HepG2 (cell line): ENCODE measurements at regions not wholly inside any gene's neighbourhood (a gene's known extent, or its start where the extent isn't known, plus 50 kb on each side); places are given as distances from the start of the nearest gene placed in this dataset.

Source experiments
- ATAC-seq: fragments of 200-7000 bp; cut with Tn5 transposase; 3 replicates; pipeline ENCODE4 v1.9.1; 2020; ENCODE audit warnings: mild to moderate bottlenecking, moderate library complexity
- BruUV-seq: library from RNA; stranded (reverse); fragments of 400-500 nt; replicated peaks from 2 replicates; lab custom pipeline; 2021; lab: Mats Ljungman, UMichigan
- CTCF ChIA-PET: fragments of 300-600 bp; formaldehyde crosslinking; extraction: SDS; loops from one replicate; lab custom pipeline; 2021; ENCODE audit warnings: low total read pairs, inconsistent platforms, low intra/inter-chr PET ratio; lab: Yijun Ruan, JAX
- POLR2A ChIA-PET: fragments of 350-600 bp; sonication (Branson Sonifier 250); formaldehyde crosslinking; loops from one replicate; lab custom pipeline; 2020; ENCODE audit warnings: antibody characterized with exemption, inconsistent platforms; lab: Yijun Ruan, JAX
- DNase-seq: peaks from one replicate; pipeline ENCODE4 v3.0.0-alpha.2; 2015; ENCODE audit warnings: low spot score
- FAIRE-seq: peaks from 3 replicates; lab custom pipeline; 2011; peaks lifted over from hg19 to GRCh38; lab: Jason Lieb, UNC
- H2AFZ ChIP-seq: one replicate; pipeline ENCODE4 v1.6.1; 2011; ENCODE audit warnings: low read length, inconsistent platforms
- H3K27ac ChIP-seq: fragments of 300-600 bp; 3 replicates; pipeline ENCODE4 v1.8.0; 2011; ENCODE audit warnings: mixed run types, mild to moderate bottlenecking, mixed read lengths, low read length, inconsistent platforms; ENCODE audit not compliant: insufficient read depth; ENCODE audit errors: extremely low read length
- H3K27me3 ChIP-seq, 2 experiments: fragments of 200-600 bp in 1 of 2; 2 replicates in 1 of 2; 3 replicates in 1 of 2; pipeline versions ENCODE4 v1.6.0 to v1.8.0; 2011; ENCODE audit warnings: low read length in 2 of 2, mild to moderate bottlenecking in 2 of 2, moderate library complexity in 2 of 2, inconsistent platforms in 1 of 2; ENCODE audit not compliant: insufficient read depth in 2 of 2, control insufficient read depth in 1 of 2
- H3K36me3 ChIP-seq, 2 experiments: fragments of 200-600 bp in 1 of 2; replicated peaks in 1 of 2; 2 replicates in 1 of 2; 3 replicates in 1 of 2; pipeline versions ENCODE4 v1.5.1 to v1.8.0; 2011; ENCODE audit warnings: low read length in 2 of 2, inconsistent platforms in 1 of 2; ENCODE audit not compliant: insufficient read depth in 2 of 2, control insufficient read depth in 1 of 2
- H3K4me1 ChIP-seq: 2 replicates; pipeline ENCODE4 v1.5.1; 2012; ENCODE audit warnings: low read length, inconsistent platforms; ENCODE audit not compliant: insufficient read depth
- H3K4me2 ChIP-seq: 2 replicates; pipeline ENCODE4 v1.6.0; 2011; ENCODE audit warnings: low read depth, low read length, inconsistent platforms
- H3K4me3 ChIP-seq, 3 experiments: fragments of 200-600 bp in 1 of 3; sonication (generic), shearing (Covaris generic) in 1 of 3; replicated peaks in 1 of 3; 2 replicates each; pipeline ENCODE4 v1.5.1; 2011 to 2016; ENCODE audit warnings: low read length in 3 of 3, inconsistent platforms in 2 of 3, low read depth in 2 of 3, mild to moderate bottlenecking in 2 of 3, control low read depth in 1 of 3, mixed read lengths in 1 of 3; ENCODE audit not compliant: insufficient read depth in 1 of 3
- H3K79me2 ChIP-seq: one replicate; pipeline ENCODE4 v1.6.1; 2011; ENCODE audit warnings: low read length, inconsistent platforms; ENCODE audit not compliant: insufficient read depth
- H3K9ac ChIP-seq: 2 replicates; pipeline ENCODE4 v1.6.0; 2011; ENCODE audit warnings: mild to moderate bottlenecking, low read depth, low read length, inconsistent platforms; ENCODE audit not compliant: insufficient read depth
- H3K9me3 ChIP-seq: 2 replicates; pipeline ENCODE4 v1.5.1; 2012; ENCODE audit warnings: mild to moderate bottlenecking, low read length
- H4K20me1 ChIP-seq: 2 replicates; pipeline ENCODE4 v1.6.0; 2011; ENCODE audit warnings: inconsistent platforms, mild to moderate bottlenecking, low read length, moderate library complexity; ENCODE audit not compliant: insufficient read depth
- CBX5 ChIP-seq: sonication (generic); formaldehyde crosslinking; IDR thresholded peaks from 2 replicates; pipeline ENCODE4 v1.4.0; 2020; ENCODE audit warnings: missing genetic modification reagents, borderline replicate concordance
- CERS6 ChIP-seq: sonication (generic); formaldehyde crosslinking; IDR thresholded peaks from 2 replicates; pipeline ENCODE4 v1.5.0; 2020; ENCODE audit warnings: missing genetic modification reagents
- CSRNP2 ChIP-seq: sonication (generic); formaldehyde crosslinking; conservative IDR thresholded peaks from 2 replicates; pipeline ENCODE4 v1.8.0; 2022; ENCODE audit warnings: low read depth, missing genetic modification reagents
- GLI4 ChIP-seq: sonication (generic); formaldehyde crosslinking; IDR thresholded peaks from 2 replicates; pipeline ENCODE4 v1.5.1; 2020; ENCODE audit warnings: missing genetic modification reagents, mild to moderate bottlenecking, moderate library complexity, borderline replicate concordance
- KDM2A ChIP-seq: sonication (generic); formaldehyde crosslinking; IDR thresholded peaks from 2 replicates; pipeline ENCODE4 v1.4.0; 2020; ENCODE audit warnings: low read depth, missing genetic modification reagents, borderline replicate concordance
- KLF15 ChIP-seq: sonication (generic); formaldehyde crosslinking; IDR thresholded peaks from 2 replicates; pipeline ENCODE4 v1.8.1; 2023; ENCODE audit warnings: borderline replicate concordance, mild to moderate bottlenecking, inconsistent platforms, missing genetic modification reagents, mixed read lengths
- NFE2L1 ChIP-seq: sonication (generic); formaldehyde crosslinking; IDR thresholded peaks from 2 replicates; pipeline ENCODE4 v1.4.0; 2020; ENCODE audit warnings: missing genetic modification reagents, mild to moderate bottlenecking, borderline replicate concordance
- SOX6 ChIP-seq, 2 experiments: fragments of 450-650 bp in 1 of 2; sonication (generic) in 1 of 2; formaldehyde crosslinking in 1 of 2; IDR thresholded peaks; 2 replicates each; pipeline versions ENCODE4 v1.4.0 to v1.6.1; 2017 to 2020; ENCODE audit warnings: antibody characterized with exemption in 1 of 2, mild to moderate bottlenecking in 1 of 2, missing genetic modification reagents in 1 of 2
- YEATS4 ChIP-seq: sonication (generic); formaldehyde crosslinking; IDR thresholded peaks from 2 replicates; pipeline ENCODE4 v1.4.0; 2020; ENCODE audit warnings: missing genetic modification reagents, borderline replicate concordance
- ZBTB25 ChIP-seq: IDR thresholded peaks from 2 replicates; pipeline ENCODE4 v1.6.1; 2018; ENCODE audit warnings: missing genetic modification reagents
- ZNF34 ChIP-seq: sonication (generic); formaldehyde crosslinking; IDR thresholded peaks from 2 replicates; pipeline ENCODE4 v1.4.0; 2020; ENCODE audit warnings: mild to moderate bottlenecking, missing genetic modification reagents, borderline replicate concordance
- ZNF780A ChIP-seq: sonication (generic); formaldehyde crosslinking; IDR thresholded peaks from 2 replicates; pipeline ENCODE4 v1.8.0; 2022; ENCODE audit warnings: mild to moderate bottlenecking, missing genetic modification reagents, moderate library complexity
- WGBS: methylation state at CpG from one replicate; pipeline ENCODE4 v1.1.6; 2017; ENCODE audit warnings: low lambda C conversion rate; 5-methylcytosine and 5-hydroxymethylcytosine counted together
- in situ Hi-C: cut with HindIII; loops from 2 replicates; pipeline ENCODE4 v1.10.0; 2017; ENCODE audit warnings: low pct_unique_long_range_greater_than_20kb; ENCODE audit not compliant: extremely low pct_ligation_motif_present
- intact Hi-C: fragments of 100-400 bp; cut with micrococcal nuclease; formaldehyde crosslinking; loops from one replicate; pipeline ENCODE4 v1.10.0; 2022; ENCODE audit not compliant: unreplicated experiment

GRCh38 chr22:17285656-17286055 is 66.4 kb upstream of the ADA2 start (continued):
- TF ChIP-seq GLI4 (no peak), ZNF34 (CRISPR knock-in tag) (no peak), CERS6 (CRISPR knock-in tag) (no peak)

- WGBS: 37% methylated on average over 6 of the region's 10 CpGs
- Histone ChIP-seq H3K79me2 (no peaks in the 10 kb centered on the region), H3K36me3 (no peaks in the 10 kb centered on the region), H3K9ac (no peak overlapping the region), H3K4me2 (no peak overlapping the region), H3K27ac (no peak overlapping the region), H3K4me3 (no peak overlapping the region), H3K27me3 (peaks cover 0 to 4% of the 10 kb centered on the region in 2 experiments; a peak in 2 of 5 replicates), H2AFZ (no peak overlapping the region), H3K4me1 (no peaks in the 10 kb centered on the region), H3K9me3 (no peaks in the 10 kb centered on the region), H4K20me1 (no peaks in the 10 kb centered on the region)
- DNase-seq (no peak), FAIRE-seq (no peak), ATAC-seq (no peak)
- ChIA-PET CTCF (no interaction called here), POLR2A (no interaction called here)
- in situ Hi-C loops: no loop called here
- intact Hi-C loops: no loop called here
- BruUV-seq: no TSS peak
- TF ChIP-seq CSRNP2 (CRISPR knock-in tag): no peak
- TF ChIP-seq KDM2A: no peak
- no peak for TF ChIP-seq CBX5 (CRISPR knock-in tag)
- no peak for TF ChIP-seq YEATS4
- no peak for TF ChIP-seq ZNF780A (CRISPR knock-in tag)
- no peak for TF ChIP-seq KLF15
- TF ChIP-seq NFE2L1: no peak
- no peak for TF ChIP-seq ZBTB25 (CRISPR knock-in tag)
- TF ChIP-seq SOX6 (IDR thresholded peaks at IDR 0.05): no peak
- TF ChIP-seq SOX6 (CRISPR knock-in tag; IDR thresholded peaks at IDR 0.05): no peak
Measured at GRCh38 chr22:17284888-17285287, 65.7 kb upstream of the ADA2 start.
